SW480 (cell line): ENCODE measurements at regions not wholly inside any gene's neighbourhood (a gene's known extent, or its start where the extent isn't known, plus 50 kb on each side); places are given as distances from the start of the nearest gene placed in this dataset.

Source experiments
- DNase-seq: peaks from one replicate; pipeline ENCODE4 v3.0.0-alpha.2; 2016; ENCODE audit warnings: low spot score

DNA sequence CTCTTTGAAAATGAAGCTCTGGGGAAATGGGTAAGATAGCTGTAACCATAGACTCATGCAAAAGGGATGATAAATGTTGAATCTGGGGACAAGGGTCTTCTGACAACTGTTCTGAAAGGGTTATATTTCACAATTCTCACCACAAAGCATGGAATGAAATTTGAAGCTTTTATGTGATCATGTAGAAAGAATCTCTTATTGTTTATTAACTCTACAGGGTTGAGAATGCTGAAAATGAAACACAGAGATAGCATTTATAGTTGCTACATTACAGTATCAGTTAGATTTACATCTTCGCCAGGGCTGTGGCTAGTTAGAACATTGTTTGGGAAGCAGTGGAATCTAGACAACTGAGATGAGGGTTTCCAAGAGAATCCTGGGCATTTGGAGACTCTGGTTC lies 97.4 kb upstream of the LHCGR start:
- DNase-seq = no peak

DNA sequence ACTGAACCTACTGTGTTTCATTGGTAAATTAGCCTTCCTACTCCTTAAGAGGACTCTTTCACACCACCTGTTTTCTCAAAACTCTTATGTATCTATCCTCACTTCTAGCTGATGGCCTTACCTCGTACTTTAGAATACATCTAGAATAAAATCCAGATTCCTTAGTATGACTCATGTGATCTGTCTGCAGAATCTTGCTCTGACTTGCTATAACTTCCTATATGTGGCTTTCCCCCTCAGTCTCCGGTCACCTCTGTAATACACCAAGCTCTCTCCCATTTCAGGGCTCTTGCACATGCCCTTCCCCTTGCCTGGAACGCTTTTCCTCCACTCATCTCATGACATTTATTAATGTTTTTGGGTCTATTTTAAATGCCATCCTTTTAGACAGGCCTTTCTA lies 95.6 kb upstream of the LHCGR start:
- DNase-seq = no peak

DNA sequence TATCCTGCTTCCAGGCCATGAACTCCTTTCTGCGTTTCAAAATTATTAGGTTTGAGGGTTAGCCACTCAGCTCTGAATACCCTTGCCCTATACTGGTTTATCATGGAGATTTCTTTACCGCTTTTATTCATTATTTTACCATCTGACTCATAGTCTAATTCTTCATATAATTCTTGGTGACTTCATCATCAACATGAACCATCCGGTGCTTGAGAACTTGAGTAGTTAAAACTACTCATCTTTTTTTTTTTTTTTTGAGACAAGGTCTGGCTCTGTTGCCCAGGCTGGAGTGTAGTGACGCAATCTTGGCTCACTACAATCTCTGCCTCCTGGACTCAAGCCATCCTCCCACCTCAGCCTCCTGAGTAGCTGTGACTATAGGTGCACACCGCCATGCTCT lies 94.2 kb upstream of the LHCGR start:
- DNase-seq = no peak

GRCh38 chr2:48845684-48846083 lies 90.2 kb upstream of the LHCGR start:
- DNase-seq = no peak

DNA sequence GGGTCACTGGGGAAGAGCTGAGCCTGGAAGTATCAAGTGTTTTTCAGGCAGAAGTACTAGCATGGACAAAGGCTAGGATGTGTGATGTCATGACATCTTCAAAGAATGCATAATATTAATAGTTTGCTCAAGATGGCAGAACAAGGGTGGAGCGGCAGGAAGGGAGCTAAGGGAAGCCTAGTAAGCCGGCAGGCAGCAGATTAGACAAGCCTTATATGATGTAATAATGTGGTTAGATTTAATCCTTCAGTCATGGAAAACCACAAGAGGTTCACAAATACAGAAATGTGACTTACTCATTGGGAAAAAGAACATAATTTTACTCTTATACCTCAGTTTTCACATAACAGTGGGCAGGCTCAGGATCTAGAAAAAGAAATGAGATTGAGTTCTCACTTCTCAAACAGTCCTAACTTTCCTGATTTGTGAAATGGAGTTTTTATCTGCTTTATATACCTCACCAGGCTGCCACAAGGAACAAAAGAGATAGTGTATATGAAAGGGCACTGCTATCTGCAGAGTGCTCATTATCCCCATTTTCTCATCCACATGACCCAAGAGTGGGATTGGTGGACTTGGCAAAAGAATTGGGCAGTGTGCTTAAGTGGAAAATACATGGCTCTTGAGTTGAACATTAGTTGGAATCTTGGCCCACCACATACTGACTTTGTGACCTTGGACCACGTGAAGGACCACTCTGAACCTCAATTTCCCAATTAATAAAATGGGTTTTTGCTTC lies 89.1 kb upstream of the LHCGR start:
- peak; percentile 12 for DNase-seq

DNA sequence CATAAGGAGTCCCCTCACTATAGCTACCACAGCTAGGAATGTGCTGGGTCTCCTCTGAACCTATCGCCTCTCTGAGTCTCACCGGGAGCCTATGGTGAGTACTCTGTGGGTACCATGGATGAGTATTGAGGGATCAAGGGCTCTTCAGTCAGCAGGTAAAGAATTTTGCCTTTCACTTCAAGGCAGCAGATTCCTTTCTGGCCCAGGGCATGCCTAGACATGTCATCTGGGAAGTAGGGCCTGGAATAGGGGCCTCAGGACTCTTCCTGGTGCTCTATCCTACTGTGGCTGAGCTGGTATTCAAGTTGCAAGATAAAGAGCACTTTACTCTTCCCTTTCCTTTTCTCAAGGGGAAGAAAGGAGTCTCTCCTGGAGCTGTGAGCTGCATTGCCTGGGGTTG lies 85.6 kb upstream of the LHCGR start:
- no peak for DNase-seq

- no peak for DNase-seq
Observed at GRCh38 chr2:48838029-48838428, 82.5 kb upstream of the LHCGR start.

GRCh38 chr2:48829569-48829968 lies 74.0 kb upstream of the LHCGR start:
- DNase-seq = no peak

DNA sequence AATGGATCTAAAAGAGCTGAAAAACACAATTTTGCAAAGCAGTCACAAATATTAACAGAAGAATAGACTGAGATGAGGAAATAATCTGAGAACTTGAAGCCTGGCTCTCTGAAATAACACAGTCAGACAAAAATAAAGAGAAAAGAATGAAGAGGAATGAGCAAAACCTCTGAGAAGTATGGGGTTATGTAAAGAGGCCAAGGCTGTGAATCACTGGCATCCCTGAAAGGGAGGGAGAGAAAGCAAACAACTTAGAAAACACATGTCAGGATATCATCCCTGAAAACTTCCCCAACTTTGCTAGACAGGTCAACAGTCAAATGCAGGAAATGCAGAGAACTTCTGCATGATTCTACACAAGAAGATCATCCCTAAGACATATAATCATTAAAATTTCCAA lies 73.5 kb upstream of the LHCGR start:
- DNase-seq = no peak

- no peak for DNase-seq
Observed at GRCh38 chr2:48826986-48827385, 71.5 kb upstream of the LHCGR start.

- DNase-seq = no peak
Observed at GRCh38 chr2:48824116-48824515, 68.6 kb upstream of the LHCGR start.

- DNase-seq = no peak
Observed at GRCh38 chr2:48819206-48819735, 63.7 kb upstream of the LHCGR start.

DNA sequence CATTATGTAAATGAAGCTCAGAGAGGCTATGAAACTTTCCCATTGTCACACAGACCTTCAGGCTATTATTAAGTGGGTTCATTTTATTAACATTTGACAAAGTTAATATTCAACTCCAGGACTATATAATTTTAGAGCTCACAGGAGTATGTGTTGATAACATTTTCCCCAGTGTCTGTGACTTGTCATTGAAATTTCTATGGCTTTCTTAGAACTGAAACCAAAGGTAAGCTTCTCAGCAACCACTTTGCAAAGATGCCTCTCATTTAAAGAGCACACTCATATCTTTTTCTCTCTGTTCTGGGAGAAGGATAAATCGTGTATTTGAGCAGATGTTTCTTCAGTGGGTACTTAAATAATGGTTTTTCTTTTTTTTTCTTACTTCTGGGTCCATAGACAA lies 61.8 kb upstream of the LHCGR start:
- no peak for DNase-seq

DNA sequence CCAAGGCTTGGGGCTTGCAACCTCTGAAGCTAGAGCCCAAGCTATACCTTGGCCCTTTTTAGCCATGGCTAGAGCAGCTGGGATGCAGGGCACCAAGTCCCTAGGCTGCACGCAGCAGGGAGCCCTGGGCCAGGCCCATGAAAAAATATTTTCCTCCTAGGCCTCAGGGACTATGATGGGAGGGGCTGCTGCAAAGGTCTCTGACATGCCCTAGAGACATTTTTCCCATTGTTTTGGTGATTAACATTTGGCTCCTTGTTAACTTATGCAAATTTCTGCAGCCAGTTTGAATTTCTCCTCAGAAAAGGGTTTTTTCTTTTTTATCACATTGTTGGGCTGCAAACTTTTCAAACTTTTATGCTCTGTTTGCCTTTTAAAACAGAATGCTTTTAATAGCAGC lies 56.9 kb upstream of the LHCGR start:
- no peak for DNase-seq

- no peak for DNase-seq
Observed at GRCh38 chr2:48808311-48808710, 52.8 kb upstream of the LHCGR start.
